LNCAP (cell line): ENCODE measurements at regions not wholly inside any gene's neighbourhood (a gene's known extent, or its start where the extent isn't known, plus 50 kb on each side); places are given as distances from the start of the nearest gene placed in this dataset.

ENCODE experiments used
- CTCF ChIP-seq: fragments of 450-650 bp; IDR thresholded peaks from 2 replicates; pipeline ENCODE4 v1.5.1; 2017; ENCODE audit warnings: mild to moderate bottlenecking

- no peak for TF ChIP-seq CTCF
These were observed 58.7 kb upstream of the CD93 start for GRCh38 chr20:23144856-23145255.

DNA sequence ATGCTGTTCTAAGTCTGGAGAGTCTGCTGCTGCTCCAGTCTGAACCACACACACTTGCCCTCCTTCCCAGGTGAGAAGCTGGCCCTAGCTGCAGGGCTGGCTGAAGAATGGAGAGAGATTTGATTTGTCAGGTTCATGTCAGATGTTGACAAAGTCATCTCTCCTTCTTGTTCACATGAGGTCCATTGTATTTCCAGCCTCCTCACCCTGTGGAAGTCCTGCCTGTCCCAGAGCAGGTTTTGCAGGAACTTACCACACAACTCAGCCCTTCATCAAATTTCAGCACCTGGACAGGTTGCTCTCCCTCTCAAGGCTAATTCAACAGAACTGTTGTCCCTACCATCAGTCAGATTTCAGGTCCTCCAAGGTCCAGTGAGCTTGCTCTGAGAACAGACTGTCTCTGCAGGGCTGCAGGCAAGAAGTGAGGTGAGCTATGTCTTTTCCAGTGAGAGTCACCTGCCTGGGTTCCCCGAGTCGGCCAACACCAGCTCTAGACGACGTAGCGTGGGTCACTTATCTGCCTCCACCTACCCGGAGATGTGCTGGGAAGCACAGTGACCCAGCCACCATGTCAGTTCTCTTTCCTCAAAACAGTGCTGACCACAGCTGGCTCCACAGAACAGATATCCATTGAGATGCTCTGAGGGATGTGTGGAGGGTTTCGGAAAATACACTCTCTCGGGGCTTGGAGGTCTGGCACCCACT, 58.0 kb upstream of the CD93 start:
- TF ChIP-seq CTCF: no peak

- no peak for TF ChIP-seq CTCF
These were observed 57.0 kb upstream of the CD93 start for GRCh38 chr20:23143098-23143497.

- TF ChIP-seq CTCF: no peak
These were observed 56.3 kb upstream of the CD93 start for GRCh38 chr20:23142162-23143050.

- TF ChIP-seq CTCF: no peak
These were observed 55.5 kb upstream of the CD93 start for GRCh38 chr20:23141450-23142161.

DNA sequence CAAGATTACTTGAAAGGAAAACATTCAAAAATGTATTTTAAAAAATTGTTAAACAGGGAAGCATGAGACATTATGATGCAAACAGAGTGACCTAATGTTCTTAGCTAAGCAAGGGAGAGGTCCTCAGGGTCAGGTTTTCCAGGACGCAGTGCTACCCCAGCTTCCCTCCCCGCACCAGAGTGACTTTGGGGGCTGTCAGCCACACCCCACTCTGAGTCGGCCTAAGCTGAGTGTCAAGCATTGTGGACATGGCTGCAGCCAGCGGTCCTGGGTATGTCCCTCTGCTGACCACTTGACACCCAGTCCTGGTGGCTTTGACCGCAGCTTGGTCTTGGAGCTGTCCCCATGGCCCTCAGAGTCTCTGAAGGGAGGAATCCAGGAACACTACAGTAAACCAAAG, 54.9 kb upstream of the CD93 start:
- no peak for TF ChIP-seq CTCF

DNA sequence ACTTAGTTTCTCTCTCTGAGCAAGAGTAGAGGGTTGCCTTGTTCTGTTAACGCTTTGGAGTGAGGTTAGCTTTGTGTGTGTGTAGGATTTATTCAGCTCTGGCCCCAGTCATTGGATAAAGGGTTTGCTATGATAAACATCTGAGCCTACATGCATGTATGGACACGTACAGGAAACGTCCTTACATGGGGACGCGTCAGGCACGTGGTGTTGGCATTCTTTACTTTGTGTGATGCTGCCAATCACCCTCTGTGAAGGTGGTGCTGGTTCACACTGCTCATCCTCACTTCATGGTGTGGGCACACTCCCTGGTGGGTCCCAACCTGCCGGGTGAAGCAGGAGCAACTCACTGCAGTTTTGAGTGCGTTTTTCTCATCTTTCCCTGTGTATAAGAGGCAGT, 53.4 kb upstream of the CD93 start:
- TF ChIP-seq CTCF: no peak
